Colonic mucosa (tissue), 4 donors: ENCODE measurements at regions not wholly inside any gene's neighbourhood (a gene's known extent, or its start where the extent isn't known, plus 50 kb on each side); places are given as distances from the start of the nearest gene placed in this dataset.

Experiments
- DNase-seq: peaks from one replicate; pipeline ENCODE4 v3.0.0-alpha.2; 2020
- H3K27ac ChIP-seq: fragments of 200-600 bp; one replicate; pipeline ENCODE4 v1.8.0; 2021
- H3K27me3 ChIP-seq: fragments of 200-600 bp; one replicate; pipeline ENCODE4 v1.8.0; 2021
- H3K36me3 ChIP-seq: fragments of 200-600 bp; one replicate; pipeline ENCODE4 v1.8.0; 2021
- H3K4me1 ChIP-seq: fragments of 200-600 bp; one replicate; pipeline ENCODE4 v1.8.0; 2021; ENCODE audit warnings: mild to moderate bottlenecking
- H3K4me3 ChIP-seq: fragments of 200-600 bp; one replicate; pipeline ENCODE4 v1.8.0; 2021
- H3K9ac ChIP-seq, 2 donors: one replicate each; pipeline ENCODE4 v1.7.0; 2013; ENCODE audit warnings: control low read depth in 2 of 2, low read depth in 2 of 2, low read length in 2 of 2
- H3K9me3 ChIP-seq: fragments of 200-600 bp; one replicate; pipeline ENCODE4 v1.8.0; 2021
- intact Hi-C: fragments of 100-400 bp; cut with DNase I; formaldehyde crosslinking; loops from one replicate; pipeline ENCODE4 v1.14.1; 2022
- TF ChIP-seq, protein P1 (sequence below): fragments of 200-600 bp; IDR thresholded peaks from one replicate; pipeline ENCODE4 v1.8.0; 2022; ENCODE audit warnings: antibody characterized with exemption, mild to moderate bottlenecking
- donor health status: healthy.
- donor health status: DM: no; HTN: no; CAD: no.
- donor health status: DM: no; HTN: no; CAD: no.

DNA sequence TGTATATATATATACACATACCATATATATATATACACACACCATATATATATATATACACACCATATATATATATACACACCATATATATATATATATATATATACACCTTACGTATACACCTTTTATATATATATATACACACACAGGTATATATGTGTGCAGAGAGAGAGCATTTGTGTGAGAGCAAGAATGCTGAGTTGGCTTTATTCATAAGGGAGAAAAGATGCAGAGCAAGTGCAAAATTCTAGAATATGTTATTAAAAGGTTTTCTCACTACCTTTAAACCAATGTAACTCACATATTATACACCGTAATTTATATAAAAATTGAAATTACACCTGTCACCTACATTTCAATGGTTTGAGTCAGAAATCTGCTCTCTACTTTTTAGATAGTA, 107.2 kb upstream of the ALCAM start:
- TF ChIP-seq, protein P1, sequence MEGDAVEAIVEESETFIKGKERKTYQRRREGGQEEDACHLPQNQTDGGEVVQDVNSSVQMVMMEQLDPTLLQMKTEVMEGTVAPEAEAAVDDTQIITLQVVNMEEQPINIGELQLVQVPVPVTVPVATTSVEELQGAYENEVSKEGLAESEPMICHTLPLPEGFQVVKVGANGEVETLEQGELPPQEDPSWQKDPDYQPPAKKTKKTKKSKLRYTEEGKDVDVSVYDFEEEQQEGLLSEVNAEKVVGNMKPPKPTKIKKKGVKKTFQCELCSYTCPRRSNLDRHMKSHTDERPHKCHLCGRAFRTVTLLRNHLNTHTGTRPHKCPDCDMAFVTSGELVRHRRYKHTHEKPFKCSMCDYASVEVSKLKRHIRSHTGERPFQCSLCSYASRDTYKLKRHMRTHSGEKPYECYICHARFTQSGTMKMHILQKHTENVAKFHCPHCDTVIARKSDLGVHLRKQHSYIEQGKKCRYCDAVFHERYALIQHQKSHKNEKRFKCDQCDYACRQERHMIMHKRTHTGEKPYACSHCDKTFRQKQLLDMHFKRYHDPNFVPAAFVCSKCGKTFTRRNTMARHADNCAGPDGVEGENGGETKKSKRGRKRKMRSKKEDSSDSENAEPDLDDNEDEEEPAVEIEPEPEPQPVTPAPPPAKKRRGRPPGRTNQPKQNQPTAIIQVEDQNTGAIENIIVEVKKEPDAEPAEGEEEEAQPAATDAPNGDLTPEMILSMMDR, result no peak
- Histone ChIP-seq H3K27me3 (no peaks in the 10 kb centered on the region), H3K4me3 (no peak overlapping the region), H3K4me1 (no peaks in the 10 kb centered on the region), H3K9me3 (no peaks in the 10 kb centered on the region), H3K36me3 (no peaks in the 10 kb centered on the region), H3K27ac (no peak overlapping the region), H3K9ac (no peak overlapping the region)
- no peak for DNase-seq
- intact Hi-C loops, result no loop called here

DNA sequence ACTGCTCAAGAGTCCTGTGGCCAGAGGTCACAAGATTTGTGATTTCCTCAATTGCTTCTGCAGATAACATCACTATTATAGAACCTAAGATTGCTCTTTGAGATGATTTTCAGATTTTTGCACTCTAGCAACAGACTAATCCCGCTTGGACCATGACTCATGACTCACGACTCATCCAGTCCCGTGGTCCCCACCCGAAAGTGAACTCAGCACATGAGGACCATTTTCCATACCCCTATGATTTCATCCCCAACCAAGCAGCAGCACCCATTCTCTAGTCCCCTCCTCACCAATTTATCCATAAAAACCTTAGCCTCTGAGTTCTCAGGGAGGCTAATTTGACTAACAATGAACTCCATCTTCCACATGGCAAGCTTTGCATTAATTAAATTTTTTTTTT, 106.3 kb upstream of the ALCAM start:
- Histone ChIP-seq H3K4me3 (no peak overlapping the region), H3K9me3 (no peaks in the 10 kb centered on the region), H3K27me3 (no peaks in the 10 kb centered on the region), H3K36me3 (no peaks in the 10 kb centered on the region), H3K9ac (no peak overlapping the region), H3K27ac (no peak overlapping the region), H3K4me1 (no peaks in the 10 kb centered on the region)
- intact Hi-C loops, result no loop called here
- TF ChIP-seq, protein P1, result no peak
- DNase-seq, result no peak

DNA sequence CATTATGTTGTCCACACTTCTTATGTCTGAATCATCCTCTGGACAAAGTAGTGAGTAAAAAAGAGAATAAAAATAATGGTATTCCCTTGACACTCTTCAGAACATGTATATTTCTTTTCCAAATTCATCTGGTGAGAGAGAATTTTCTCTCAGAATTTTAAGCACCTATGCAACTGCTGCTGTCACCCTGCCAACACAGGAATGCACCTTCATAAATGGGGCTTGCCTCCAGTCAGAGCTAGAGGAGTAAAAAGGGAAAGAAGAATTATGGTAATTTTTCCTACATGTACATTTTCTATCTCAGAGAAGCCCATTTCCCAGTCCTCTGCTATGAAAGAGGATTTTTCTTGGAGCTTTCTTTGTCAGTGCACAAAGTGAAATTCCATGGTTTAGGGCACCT, 92.2 kb upstream of the ALCAM start:
- H3K27ac ChIP-seq, result no peak overlapping the region
- H3K9ac ChIP-seq, result no peak overlapping the region
- no peaks in the 10 kb centered on the region for H3K9me3 ChIP-seq
- no peak overlapping the region for H3K4me3 ChIP-seq
- no peaks in the 10 kb centered on the region for H3K36me3 ChIP-seq
- no peaks in the 10 kb centered on the region for H3K27me3 ChIP-seq
- no peaks in the 10 kb centered on the region for H3K4me1 ChIP-seq
- intact Hi-C loops, result no loop called here
- TF ChIP-seq, protein P1, result no peak
- DNase-seq, result no peak

DNA sequence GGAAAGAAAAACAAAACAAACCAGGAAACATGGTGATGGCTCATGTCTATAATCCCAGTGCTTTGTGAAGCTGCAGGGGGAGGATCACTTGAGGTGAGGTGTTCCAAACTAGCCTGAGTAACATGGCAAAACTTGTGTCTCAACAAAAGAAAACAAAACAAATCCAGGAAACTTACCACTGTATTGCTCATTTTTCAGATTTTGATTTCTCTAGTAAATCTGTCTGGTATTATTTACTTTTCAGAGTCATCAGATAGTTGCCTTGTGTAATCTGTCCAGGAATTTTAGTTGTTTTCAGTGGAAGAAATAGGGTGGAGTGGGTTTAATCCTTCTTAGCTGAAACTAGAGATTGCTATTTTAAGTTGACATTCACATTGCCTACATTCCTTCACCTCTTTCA, 91.8 kb upstream of the ALCAM start:
- no peak overlapping the region for H3K4me3 ChIP-seq
- H3K9ac ChIP-seq, result no peak overlapping the region
- H3K4me1 ChIP-seq, result no peaks in the 10 kb centered on the region
- no peaks in the 10 kb centered on the region for H3K27me3 ChIP-seq
- no peaks in the 10 kb centered on the region for H3K36me3 ChIP-seq
- H3K9me3 ChIP-seq, result no peaks in the 10 kb centered on the region
- TF ChIP-seq, protein P1, result no peak
- intact Hi-C loops, result no loop called here
- no peak for DNase-seq
- no peak overlapping the region for H3K27ac ChIP-seq

DNA sequence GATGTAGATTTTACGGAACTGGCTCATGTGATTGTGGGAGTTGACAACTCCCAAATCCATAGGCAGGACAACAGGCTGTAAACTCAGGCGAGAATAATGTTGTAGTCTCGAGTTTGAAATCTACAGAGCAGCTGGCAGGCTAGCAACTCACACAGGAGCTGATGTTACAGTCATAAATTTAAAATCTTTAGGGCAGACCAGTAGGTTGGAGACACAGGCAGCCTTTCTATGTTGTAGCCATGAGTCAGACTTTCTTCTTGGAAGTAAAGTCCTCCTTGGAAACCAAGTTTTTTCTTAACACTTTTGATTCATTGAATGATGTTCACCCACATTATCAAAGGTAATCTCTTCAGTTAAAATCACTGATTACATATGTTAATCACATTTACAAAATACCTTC, 89.1 kb upstream of the ALCAM start:
- Histone ChIP-seq H3K9me3 (no peaks in the 10 kb centered on the region), H3K27ac (no peak overlapping the region), H3K4me1 (no peaks in the 10 kb centered on the region), H3K36me3 (no peaks in the 10 kb centered on the region), H3K9ac (no peak overlapping the region), H3K4me3 (no peak overlapping the region), H3K27me3 (no peaks in the 10 kb centered on the region)
- TF ChIP-seq, protein P1, result no peak
- intact Hi-C loops, result no loop called here
- no peak for DNase-seq

DNA sequence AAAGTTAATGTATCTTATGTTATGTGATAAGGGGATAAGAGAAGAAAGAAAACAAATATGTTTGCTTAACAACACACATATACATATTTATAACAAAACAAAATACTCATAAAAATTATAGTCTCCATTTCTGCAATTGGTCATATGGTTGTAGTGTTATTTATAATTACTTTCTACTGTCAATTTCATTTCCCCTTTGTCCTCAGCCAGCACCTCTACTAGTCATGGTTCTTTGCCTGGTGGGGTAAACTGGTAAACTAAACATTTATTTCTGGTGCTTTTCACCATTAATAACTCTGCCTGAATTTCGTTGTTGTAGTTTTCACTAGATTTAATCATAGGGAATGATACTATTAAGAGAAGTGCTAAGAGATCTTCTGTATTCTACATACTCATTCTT, 88.0 kb upstream of the ALCAM start:
- no peaks in the 10 kb centered on the region for H3K27me3 ChIP-seq
- no peaks in the 10 kb centered on the region for H3K4me1 ChIP-seq
- intact Hi-C loops, result no loop called here
- no peaks in the 10 kb centered on the region for H3K9me3 ChIP-seq
- H3K4me3 ChIP-seq, result no peak overlapping the region
- no peak for DNase-seq
- H3K9ac ChIP-seq, result no peak overlapping the region
- TF ChIP-seq, protein P1, result no peak
- H3K27ac ChIP-seq, result no peak overlapping the region
- no peaks in the 10 kb centered on the region for H3K36me3 ChIP-seq
